NCI-H2107 treated with DMSO at 0.1 percent for 48 hours (cell line): ENCODE measurements at regions not wholly inside any gene's neighbourhood (a gene's known extent, or its start where the extent isn't known, plus 50 kb on each side); places are given as distances from the start of the nearest gene placed in this dataset.

Source experiments
- DNase-seq: peaks from one replicate; lab custom pipeline; 2025; ENCODE audit not compliant: unreplicated experiment; lab: John Stamatoyannopoulos, UW

GRCh38 chr5:173780235-173781234 lies 107.6 kb upstream of the CPEB4 start:
- DNase-seq = no peak

- DNase-seq = no peak
These were observed 106.7 kb upstream of the CPEB4 start for GRCh38 chr5:173781432-173781815.

GRCh38 chr5:173781816-173782670 lies 106.1 kb upstream of the CPEB4 start:
- no peak for DNase-seq

- no peak for DNase-seq
These were observed 105.5 kb upstream of the CPEB4 start for GRCh38 chr5:173782671-173783101.

GRCh38 chr5:173783371-173783770 lies 104.8 kb upstream of the CPEB4 start:
- no peak for DNase-seq

GRCh38 chr5:173785400-173785799 lies 102.7 kb upstream of the CPEB4 start:
- DNase-seq = no peak

GRCh38 chr5:173785866-173786265 lies 102.3 kb upstream of the CPEB4 start:
- DNase-seq = no peak

GRCh38 chr5:173786286-173787187 lies 101.6 kb upstream of the CPEB4 start:
- no peak for DNase-seq

- DNase-seq = no peak
These were observed 98.9 kb upstream of the CPEB4 start for GRCh38 chr5:173789031-173789920.

GRCh38 chr5:173790177-173790719 lies 97.9 kb upstream of the CPEB4 start:
- no peak for DNase-seq

GRCh38 chr5:173790836-173791546 lies 97.2 kb upstream of the CPEB4 start:
- DNase-seq = no peak

GRCh38 chr5:173791878-173792277 lies 96.3 kb upstream of the CPEB4 start:
- no peak for DNase-seq

GRCh38 chr5:173792781-173793547 lies 95.2 kb upstream of the CPEB4 start:
- DNase-seq = no peak

- DNase-seq = no peak
These were observed 94.3 kb upstream of the CPEB4 start for GRCh38 chr5:173793648-173794548.

- no peak for DNase-seq
These were observed 93.2 kb upstream of the CPEB4 start for GRCh38 chr5:173794901-173795416.

GRCh38 chr5:173795601-173796000 lies 92.5 kb upstream of the CPEB4 start:
- DNase-seq = no peak
